HK-2 (cell line): ENCODE measurements at regions not wholly inside any gene's neighbourhood (a gene's known extent, or its start where the extent isn't known, plus 50 kb on each side); places are given as distances from the start of the nearest gene placed in this dataset.
"Not testable (repeated sequence)": the region's sequence is repeated elsewhere in the genome, so short reads cannot be mapped to it uniquely, and the experiment has no call there.

ENCODE experiments used
- DNase-seq: peaks from one replicate; pipeline ENCODE4 v3.0.0-alpha.2; 2018; ENCODE audit not compliant: unreplicated experiment

GRCh38 chr6:106723419-106723818, 94.0 kb downstream of the QRSL1 start:
- DNase-seq: not testable (repeated sequence)

- not testable (repeated sequence) for DNase-seq
Measured at GRCh38 chr6:106721189-106721588, 91.8 kb downstream of the QRSL1 start.
